DMS53 (cell line): ENCODE measurements at regions not wholly inside any gene's neighbourhood (a gene's known extent, or its start where the extent isn't known, plus 50 kb on each side); places are given as distances from the start of the nearest gene placed in this dataset.
"Not testable (repeated sequence)": the region's sequence is repeated elsewhere in the genome, so short reads cannot be mapped to it uniquely, and the experiment has no call there.

Experiments
- DNase-seq: peaks from one replicate; lab custom pipeline; 2025; lab: John Stamatoyannopoulos, UW

DNA sequence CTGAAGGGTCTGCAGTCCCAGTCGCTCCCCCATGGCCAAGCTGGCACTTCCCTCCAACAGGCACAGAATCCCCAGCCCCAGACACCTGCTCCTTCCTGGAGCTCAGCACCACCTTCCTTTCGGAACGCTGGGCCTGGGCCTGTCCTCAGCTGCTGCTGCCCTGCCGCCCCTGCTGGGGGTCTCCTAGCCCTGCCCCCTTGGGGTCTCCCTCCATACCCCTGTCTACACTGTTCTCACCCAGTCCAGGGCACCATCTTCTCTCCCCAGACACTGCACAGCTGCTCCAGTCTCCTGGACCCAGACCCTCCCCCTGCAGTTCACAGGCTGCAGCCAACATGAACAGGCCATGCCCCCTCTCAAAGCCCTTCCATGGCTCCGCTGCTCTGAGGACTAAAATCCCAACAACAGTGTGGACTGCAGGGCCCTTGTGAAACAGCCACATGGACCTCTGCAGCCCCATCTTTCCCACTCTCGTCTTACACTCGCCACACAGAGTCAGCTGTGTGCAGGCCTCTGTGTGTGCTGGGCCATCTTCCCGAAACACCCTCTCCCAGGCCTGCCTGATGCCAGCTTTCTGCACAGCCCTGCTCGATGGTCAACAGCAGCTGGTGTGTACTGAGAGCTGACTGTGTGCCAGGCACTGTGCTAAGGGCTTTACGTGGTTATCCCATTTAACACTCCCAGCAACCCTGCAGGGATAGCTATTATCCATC lies 361.3 kb downstream of the MATN1 start:
- DNase-seq: not testable (repeated sequence)

DNA sequence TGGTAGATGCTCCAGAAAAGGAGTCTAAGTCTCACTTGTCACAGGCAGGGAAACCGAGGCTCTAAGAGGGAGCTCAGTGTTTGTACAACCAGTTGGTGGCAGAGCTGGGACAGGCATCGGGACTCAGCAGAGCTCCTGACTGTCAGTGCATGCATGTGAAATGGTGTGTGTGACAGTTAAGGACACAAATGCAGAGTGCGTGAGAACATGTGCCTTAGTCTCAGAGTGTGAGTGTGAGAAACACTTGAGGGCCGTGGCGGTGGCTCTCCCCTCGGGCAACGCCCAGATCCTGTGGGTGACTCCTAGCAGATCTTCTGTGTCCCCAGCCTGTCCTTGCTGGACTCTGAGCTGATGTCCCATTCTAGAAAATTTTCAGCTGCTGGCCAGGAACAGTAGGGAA lies 362.6 kb downstream of the MATN1 start:
- DNase-seq: no peak

DNA sequence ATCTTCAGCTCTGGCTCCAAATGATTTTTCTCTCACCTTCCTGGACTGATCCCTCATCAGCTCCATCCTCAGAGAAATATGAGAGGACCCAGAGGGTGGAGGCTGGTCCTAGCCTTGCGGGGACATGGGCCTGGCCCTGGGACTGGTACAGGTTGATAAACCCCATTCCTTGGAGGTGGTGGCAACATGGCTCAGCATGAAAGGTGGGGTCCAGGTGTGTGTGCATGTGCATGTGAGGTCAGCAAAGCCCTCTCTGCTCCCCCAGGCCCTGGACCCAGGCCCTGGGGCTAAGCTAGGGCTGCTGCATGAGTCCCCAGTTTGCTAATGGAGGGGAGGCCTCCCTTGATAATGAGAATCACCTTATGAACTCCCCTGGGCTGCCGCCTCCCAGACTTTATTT lies 363.1 kb downstream of the MATN1 start:
- DNase-seq: no peak

DNA sequence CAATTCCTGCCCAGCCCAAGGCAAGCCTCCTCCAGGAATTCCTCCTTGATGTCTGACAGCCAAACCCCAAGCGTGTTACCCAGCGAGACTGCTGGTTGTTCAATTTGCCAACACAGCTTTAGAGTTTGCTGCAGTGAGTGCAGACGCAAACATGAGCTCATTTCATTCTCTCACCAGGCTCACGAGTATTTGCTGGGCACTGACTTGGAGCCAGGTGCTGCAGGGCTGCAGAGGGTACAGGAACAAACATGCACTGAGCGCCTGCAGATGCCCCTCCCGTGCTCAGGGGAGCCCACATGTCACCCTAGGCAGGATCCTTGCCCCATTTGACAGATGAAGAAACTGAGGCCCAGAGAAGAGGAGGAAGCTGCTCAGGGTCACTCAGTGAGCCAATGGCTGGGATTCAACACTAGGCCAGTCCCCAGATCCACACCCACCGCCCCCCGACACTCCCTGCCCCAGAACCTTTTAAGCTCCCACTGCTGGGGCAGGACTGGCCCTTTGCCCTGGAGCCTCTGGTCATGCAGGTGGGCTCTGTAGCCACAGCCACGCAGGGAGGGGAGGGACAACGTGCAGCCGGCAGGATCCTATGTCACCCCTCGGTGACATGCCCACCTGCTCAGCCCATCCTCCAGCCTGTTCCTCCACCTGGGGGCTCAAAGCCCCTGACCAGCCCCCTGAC lies 363.7 kb downstream of the MATN1 start:
- DNase-seq: no peak

DNA sequence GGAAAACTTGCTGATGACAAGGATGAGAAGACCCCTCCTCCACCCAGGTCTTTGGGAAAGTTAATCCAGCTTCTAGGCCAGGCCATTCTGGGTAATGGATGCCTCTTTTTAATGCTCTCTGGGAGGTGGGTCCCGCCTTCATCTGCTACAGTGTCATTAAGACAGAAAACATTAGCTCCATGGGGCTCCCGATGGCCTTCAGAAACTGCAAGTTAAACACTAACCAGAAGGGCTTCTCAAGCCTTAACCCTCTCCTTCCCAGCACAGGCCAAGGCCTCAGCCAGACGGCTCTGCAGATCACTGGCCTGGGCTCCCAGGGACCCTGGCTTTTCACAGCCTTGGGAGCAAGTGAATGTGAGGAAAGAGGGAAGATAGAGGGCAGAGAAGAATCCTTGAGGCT lies 364.9 kb downstream of the MATN1 start:
- no peak for DNase-seq

DNA sequence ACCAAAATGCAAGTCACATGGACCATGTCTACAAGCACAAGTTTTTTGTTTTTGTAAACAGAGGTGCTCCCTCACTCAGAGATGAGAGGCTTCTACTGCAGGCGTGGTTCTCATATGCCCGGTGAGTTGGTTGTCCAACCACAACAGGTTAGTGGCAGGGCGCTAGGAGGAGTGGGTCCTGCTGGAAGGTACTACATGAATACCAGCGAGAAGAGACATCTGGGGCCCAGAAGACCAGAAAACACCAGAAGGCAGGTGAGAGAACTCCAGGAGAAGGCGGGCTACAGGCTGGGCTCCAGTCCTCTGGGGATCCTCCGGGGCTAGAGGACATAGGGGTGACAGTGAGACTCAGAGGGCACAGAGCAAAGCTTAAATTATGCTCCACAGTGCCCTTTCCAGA lies 366.5 kb downstream of the MATN1 start:
- no peak for DNase-seq

DNA sequence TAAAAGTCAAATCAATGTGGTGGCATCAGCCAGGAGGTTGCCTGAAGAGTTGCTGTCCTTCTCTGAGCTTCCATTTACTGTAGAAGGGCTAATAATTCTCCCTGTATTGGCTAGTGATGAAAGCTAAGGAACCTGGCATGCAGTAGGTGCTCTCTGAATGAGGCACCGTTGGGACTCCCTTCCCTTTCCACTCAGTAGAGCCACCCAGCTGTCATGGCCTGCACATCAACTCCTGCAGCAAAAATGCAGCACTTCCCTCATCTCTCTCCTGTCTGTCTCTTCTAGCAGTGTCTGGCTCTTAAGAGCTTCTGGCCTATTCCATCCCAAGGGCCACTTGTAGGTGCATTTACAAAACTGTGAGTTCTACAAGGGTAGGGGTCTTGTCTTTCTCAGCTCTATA lies 369.0 kb downstream of the MATN1 start:
- no peak for DNase-seq

DNA sequence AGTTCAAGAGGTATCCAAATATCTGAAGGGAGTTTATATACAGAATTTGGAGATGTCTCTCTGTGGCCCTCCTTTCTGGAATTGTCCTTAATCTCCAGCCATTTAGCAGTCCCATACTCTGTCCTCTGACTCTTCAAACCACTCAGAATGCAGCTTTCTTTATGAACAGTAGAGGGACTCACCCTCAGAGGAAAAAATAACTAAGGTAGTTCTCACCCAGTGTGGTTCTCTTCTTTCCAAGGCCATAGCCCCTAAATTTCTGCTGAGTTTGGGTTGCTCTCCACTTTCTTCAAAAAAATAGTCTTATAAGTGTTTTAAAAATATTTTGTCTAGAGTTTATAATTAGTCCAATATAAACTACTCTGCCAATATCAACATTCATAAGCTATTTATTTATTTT lies 369.7 kb downstream of the MATN1 start:
- DNase-seq: no peak

DNA sequence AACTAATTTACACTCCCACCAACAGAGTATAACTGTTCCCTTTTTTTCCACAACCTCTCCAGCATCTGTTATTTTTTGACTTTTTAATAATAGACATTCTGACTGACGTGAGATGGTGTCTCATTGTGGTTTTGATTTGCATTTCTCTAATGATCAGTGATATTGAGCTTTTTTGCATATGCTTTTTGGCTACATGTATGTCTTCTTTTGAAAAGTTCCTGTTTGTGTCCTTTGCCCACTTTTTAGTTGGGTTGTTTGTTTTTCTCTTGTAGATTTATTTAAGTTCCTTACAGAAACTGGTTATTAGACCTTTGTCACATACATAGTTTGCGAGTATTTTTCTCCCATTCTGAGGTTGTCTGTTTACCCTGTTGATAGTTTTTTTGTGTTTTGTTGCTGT lies 375.2 kb downstream of the MATN1 start:
- DNase-seq: no peak

DNA sequence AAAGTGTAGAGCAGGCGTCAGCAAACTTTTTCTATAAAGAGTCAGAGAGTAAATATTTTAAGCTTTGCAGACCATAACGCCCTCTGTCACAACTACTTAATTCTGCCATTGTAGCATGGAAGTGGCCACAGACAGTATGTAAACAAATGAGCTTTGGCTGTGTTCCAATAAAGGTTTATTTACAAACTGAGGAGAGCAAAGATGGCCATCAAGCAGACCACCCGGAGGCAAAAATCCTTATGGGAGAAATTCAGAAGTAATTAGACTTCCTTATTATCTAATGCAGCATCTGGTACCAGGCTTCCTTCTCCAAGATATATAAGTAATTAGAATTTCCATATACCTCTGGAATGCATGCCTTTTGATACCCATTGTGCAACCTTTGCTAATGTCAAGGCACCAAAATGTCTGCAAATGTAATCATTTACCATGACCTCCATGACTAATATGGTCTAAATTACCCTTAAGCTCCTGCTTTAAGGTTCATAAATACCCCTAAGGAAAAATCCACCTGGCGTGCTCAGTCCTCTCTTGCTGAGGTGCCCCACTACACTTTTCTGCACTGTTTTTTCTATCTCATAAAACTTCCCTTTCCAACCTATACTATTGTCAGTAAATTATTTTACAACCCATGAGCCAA lies 377.8 kb downstream of the MATN1 start:
- DNase-seq: no peak

DNA sequence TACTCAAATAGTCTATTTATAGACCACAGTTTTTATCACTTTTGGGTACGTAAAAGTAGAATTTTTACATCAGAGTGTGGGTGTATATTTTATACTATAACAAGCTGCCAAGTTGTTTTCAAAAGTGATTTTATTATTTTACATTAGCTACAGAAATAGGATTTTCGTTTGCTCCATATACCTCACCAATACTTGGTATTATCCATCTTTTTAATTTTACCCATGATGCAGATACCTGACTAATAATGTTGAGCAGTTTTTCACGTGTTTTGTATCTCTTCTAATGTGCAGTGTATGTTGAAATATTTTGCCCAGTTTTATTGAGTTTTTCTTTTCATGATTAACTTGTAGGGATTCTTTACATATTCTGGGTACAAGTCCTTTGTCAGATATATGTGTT lies 379.8 kb downstream of the MATN1 start:
- no peak for DNase-seq

DNA sequence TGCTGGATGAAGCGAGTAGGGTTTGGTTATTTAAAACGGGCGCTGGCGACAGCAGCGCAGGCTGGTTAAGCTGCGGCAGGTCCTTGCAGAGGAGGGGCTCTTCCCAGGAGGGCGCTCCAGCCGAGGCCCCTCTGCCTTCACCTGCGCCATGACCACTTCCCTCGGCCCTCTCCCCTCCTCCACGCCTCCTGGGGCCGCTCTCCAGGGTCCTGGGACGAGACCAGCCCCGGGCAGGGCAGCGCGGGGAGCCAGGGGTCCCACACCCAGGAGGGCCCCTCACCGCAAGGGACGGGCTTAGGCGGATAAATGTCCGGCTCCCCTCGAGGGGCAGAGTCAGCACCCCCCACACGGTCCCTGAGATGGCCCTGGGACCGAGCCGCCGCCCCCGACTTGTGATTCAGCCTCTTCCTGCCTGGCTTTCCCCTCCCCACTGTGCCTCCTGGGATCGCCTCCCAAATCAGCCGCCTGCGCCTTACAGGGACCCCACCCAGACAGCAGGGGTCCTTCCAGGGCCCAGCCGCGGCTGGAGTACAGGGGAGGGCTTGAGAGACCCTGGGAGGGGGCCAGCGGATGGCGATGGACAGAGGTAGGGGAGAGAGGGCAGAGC lies 380.7 kb downstream of the MATN1 start:
- no peak for DNase-seq

DNA sequence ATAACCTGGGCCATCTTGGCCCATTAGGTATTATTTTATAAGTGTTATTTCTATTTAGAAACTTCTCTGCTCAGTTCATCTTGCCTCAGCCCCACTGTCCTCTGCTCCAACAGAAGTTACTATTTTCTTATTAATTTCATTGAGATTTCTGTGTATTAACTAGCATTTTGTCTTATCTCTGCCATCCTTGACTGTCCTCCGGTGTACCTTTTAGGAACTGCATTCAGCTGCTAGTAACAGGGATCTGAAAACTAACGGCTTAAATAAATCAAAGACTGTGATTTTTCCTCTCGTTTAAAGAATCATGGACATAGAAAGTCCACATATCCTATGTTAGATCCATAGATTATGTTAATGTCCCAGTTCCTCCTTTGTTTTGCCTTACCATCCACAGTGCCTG lies 382.5 kb downstream of the MATN1 start:
- DNase-seq: no peak

DNA sequence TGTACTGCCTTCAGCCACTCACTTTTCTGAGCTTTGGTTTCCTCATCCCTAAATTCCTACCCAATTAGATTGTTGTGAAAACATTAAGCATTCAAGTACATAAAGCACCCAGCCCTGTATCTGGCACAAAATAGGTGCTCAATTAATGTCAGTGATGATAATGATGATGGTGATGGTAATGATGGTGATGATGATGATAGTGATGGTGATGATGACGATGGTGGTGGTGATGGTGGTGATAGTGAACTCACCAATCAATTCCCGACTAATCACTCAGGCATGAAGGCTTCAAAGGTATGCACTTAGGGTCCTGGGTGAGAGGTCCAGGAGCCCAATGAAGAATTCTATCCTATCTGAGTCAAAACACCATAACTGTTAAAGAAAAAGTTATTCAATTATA lies 383.5 kb downstream of the MATN1 start:
- no peak for DNase-seq

DNA sequence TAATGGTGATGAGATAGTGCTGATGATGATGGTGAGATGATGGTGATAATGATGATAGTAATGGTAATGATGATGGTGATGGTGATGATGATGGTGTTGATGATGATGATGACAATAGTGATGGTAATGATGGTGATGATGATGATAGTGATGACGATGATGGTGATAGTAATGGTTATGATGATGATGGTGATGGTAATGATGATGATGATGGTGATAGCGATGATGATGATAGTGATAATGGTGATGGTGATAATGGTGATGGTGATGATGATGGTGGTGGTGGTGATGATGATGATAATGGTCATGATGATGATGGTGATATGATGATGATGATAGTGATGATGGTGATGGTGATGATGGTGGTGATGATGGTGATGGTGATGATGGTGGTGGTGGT lies 384.6 kb downstream of the MATN1 start:
- DNase-seq: no peak

DNA sequence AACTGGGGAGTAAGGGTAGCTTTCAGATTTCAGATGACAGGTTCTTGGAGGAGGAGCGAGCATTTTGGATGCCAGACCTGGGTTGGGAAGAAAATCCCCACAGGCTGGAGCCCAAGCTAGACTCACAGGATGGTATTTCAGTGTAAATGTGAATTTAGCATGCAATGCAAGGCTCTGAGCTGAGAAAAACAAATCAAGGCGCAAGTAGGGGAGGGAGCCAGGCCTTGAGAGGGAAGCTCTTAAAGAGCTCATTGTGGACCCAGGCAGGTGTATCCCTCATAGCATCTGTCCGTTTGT lies 386.1 kb downstream of the MATN1 start:
- DNase-seq: no peak

DNA sequence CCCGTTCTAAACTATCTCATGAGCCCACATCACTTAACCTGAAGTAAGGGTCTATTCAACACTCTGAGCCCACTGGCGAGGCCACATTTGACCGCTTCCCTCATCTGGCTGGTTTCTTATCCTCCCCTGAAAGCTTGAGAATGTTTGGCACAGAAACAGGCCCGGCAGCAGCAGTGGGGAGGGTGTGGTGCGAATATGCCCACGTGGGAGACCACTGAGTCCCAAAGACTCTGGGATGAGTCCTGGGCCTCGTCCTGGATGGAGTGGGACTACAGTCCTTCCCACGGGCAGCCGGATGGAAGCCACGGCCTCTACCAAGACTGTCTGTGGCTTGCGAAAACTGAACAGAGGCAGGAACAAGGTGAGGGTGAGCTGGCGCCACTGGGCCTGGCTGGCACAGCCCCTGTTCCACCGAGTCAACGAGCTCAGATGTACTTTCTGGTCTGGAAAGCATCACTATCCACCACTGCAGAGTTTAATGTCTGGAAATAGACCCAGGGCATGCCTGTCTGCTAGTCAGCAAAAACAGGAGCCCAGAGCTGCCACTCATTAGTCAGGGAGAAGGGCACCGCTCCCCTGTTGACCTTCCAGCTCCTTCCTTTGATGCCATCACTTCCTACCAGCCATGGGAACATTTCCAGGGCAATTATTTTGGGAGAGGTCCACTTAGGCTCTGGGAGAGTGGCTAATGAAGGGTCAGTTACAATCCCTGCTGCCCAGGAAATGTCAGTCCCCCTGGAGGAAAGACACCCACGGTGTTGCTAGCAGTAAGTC lies 386.6 kb downstream of the MATN1 start:
- no peak for DNase-seq

DNA sequence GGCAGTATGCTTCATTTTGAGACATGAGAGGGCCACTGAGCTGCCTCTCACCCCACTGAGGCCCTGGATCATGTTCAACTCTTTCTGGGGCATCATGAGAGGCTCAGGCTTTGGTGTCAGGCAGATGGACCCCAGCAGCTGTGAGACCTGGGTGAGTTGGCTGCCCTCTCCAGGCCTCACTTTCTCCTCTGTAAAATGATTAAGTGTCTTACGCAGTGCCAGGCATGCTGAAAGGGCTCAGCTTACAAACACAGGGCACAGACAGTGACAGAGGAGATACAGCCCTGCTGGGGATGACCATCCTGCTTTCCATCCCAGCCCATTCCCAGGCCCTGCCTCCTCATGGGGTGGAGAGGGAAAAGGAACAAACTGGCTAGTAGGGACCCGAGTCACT lies 387.4 kb downstream of the MATN1 start:
- DNase-seq: no peak

DNA sequence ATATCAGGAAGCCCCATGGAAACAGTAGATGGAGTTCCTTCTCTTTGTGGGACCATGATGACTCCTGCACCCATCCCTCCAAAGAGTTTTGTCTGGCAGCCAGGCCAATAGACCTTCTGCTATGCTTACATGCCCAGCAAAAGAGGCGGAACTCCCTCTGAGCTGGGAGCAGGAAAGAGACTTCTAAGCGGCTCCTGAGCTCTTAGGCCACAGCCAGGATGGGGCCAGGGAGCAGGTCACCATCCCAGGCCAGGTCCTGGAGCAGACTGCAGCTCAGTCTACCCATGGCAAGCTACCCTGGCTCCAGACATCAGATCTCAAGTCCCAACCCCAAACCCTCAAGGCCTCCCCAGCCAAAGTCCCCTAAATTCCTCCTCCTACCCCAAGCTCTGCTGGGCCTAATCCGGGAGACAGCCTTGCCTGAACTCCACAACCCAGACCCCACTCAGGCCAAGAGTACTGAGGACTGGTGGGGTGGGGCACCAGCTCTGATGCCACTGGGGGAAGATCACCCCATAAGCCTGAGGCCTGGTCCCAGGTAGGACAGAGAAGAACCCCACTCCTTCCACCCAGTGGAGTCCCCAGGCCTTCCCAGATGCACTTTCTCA lies 387.9 kb downstream of the MATN1 start:
- DNase-seq: no peak

DNA sequence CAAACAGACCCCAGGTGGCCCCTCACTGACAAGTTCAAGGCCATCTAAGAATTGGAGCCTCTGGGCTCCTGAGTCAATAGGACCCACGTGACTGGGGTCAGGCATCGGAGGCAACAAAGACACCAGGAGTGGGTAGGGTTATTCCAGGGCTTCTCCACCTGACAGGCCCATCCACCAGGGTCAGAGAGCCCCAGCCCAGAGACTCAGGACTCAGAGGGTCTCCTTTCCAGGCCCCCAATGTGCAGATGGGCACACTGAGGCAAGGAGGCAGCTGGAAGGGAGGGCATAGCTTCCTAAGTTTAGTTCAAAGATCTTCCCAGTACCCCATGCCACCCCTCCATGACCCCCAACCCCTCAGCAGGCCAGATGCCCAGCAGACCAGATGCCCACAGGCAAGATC lies 388.6 kb downstream of the MATN1 start:
- DNase-seq: no peak

DNA sequence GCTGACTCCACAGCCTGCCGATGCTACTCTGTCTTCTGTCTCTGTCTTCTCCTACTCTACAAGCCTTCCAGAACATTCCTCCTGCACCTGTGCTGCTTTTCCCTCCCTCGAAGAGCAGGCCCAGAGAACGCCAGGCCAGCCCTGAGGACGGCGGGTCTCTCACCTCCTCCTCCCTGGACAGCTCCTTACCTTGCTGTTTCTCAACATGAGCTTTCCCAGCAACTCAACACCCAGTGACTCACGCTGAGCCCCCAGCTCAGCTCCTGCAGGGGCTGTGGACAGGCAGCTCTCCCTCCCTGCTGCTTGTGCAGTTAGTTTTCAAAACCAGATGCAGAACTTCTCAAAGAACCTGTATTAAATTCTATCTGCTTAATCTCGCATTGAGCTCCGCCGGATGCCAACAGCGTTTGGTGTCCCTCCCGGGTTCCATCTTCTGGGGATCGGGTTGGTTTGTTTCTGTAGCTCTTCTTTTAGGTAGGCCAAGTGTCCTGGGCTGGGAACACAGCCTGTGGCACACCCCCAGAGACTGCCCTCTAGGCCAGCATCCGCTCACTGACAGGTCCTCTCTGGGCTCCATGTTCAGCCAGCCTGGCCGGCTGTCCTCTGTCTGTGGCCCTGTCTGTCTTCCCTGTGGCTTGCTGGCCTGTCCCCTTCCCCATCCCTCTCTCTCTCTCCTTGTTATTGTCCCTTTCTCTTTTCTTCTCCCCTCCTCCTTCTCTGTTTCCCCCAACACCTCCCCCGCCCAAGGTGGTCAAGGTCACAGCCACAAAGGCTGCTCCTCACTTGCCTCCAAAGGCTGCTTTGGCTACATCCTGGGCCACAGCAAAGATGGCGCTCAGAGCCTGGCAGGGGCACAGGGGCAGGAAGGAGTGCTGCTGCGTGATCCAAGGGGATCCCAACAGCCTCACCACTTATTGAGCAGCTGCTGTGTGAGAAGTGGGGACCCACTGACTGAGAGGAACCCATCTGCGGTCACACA lies 391.0 kb downstream of the MATN1 start:
- no peak for DNase-seq
